ENCODE measurements at regions not wholly inside any gene's neighbourhood (a gene's known extent, or its start where the extent isn't known, plus 50 kb on each side); places are given as distances from the start of the nearest gene placed in this dataset.
"Not testable (repeated sequence)": the region's sequence is repeated elsewhere in the genome, so short reads cannot be mapped to it uniquely, and the experiment has no call there.

GRCh38 chr18:70634576-70635147, 345.8 kb downstream of the SOCS6 start:
- no peak for DNase-seq (ENCODE audit: low read depth in 1 of 2, low spot score in 1 of 2)

- DNase-seq (ENCODE audit: low read depth in 1 of 2, low spot score in 1 of 2), result no peak
Measured at GRCh38 chr18:70627182-70627802, 338.4 kb downstream of the SOCS6 start.

- no peak for DNase-seq (ENCODE audit: low read depth in 1 of 2, low spot score in 1 of 2)
Measured at GRCh38 chr18:70622622-70623419, 334.0 kb downstream of the SOCS6 start.

- DNase-seq (ENCODE audit: low read depth in 1 of 2, low spot score in 1 of 2), result no peak
Measured at GRCh38 chr18:70621710-70622109, 332.9 kb downstream of the SOCS6 start.

GRCh38 chr18:70620837-70621612, 332.2 kb downstream of the SOCS6 start:
- DNase-seq (ENCODE audit: low read depth in 1 of 2, low spot score in 1 of 2), result no peak

GRCh38 chr18:70617020-70617763, 328.3 kb downstream of the SOCS6 start:
- no peak for DNase-seq (ENCODE audit: low read depth in 1 of 2, low spot score in 1 of 2)

GRCh38 chr18:70600225-70600925, 311.5 kb downstream of the SOCS6 start:
- DNase-seq (ENCODE audit: low read depth in 1 of 2, low spot score in 1 of 2), result no peak

- no peak for DNase-seq (ENCODE audit: low read depth in 1 of 2, low spot score in 1 of 2)
Measured at GRCh38 chr18:70598406-70598805, 309.6 kb downstream of the SOCS6 start.

- no peak for DNase-seq (ENCODE audit: low read depth in 1 of 2, low spot score in 1 of 2)
Measured at GRCh38 chr18:70582981-70583380, 294.1 kb downstream of the SOCS6 start.

GRCh38 chr18:70578480-70578879, 289.6 kb downstream of the SOCS6 start:
- DNase-seq (ENCODE audit: low read depth in 1 of 2, low spot score in 1 of 2), result no peak

- DNase-seq (ENCODE audit: low read depth in 1 of 2, low spot score in 1 of 2), result no peak
Measured at GRCh38 chr18:70577023-70577420, 288.2 kb downstream of the SOCS6 start.

GRCh38 chr18:70576276-70577022, 287.6 kb downstream of the SOCS6 start:
- DNase-seq (ENCODE audit: low read depth in 1 of 2, low spot score in 1 of 2), result no peak

- not testable (repeated sequence) for DNase-seq (ENCODE audit: low read depth in 1 of 2, low spot score in 1 of 2)
Measured at GRCh38 chr18:70574951-70575350, 286.1 kb downstream of the SOCS6 start.

GRCh38 chr18:70569647-70570046, 280.8 kb downstream of the SOCS6 start:
- not testable (repeated sequence) for DNase-seq (ENCODE audit: low read depth in 1 of 2, low spot score in 1 of 2)

GRCh38 chr18:70559446-70559845, 270.6 kb downstream of the SOCS6 start:
- DNase-seq (ENCODE audit: low read depth in 1 of 2, low spot score in 1 of 2), result no peak

GRCh38 chr18:70558371-70558770, 269.5 kb downstream of the SOCS6 start:
- DNase-seq (ENCODE audit: low read depth in 1 of 2, low spot score in 1 of 2), result no peak

- DNase-seq (ENCODE audit: low read depth in 1 of 2, low spot score in 1 of 2), result no peak
Measured at GRCh38 chr18:70554854-70555445, 266.1 kb downstream of the SOCS6 start.

- DNase-seq (ENCODE audit: low read depth in 1 of 2, low spot score in 1 of 2), result no peak
Measured at GRCh38 chr18:70553936-70554260, 265.1 kb downstream of the SOCS6 start.

GRCh38 chr18:70553245-70553935, 264.5 kb downstream of the SOCS6 start:
- DNase-seq (ENCODE audit: low read depth in 1 of 2, low spot score in 1 of 2), result no peak
